PC-3 (cell line): ENCODE measurements at regions not wholly inside any gene's neighbourhood (a gene's known extent, or its start where the extent isn't known, plus 50 kb on each side); places are given as distances from the start of the nearest gene placed in this dataset.

Experiments
- ATAC-seq: fragments of 200-7000 bp; cut with Tn5 transposase; 2 replicates; pipeline ENCODE4 v1.9.1; 2020; ENCODE audit warnings: mild to moderate bottlenecking, moderate library complexity
- BruUV-seq: library from RNA; stranded (reverse); fragments of 400-500 nt; replicated peaks from 2 replicates; lab custom pipeline; 2021; lab: Mats Ljungman, UMichigan
- CTCF ChIA-PET: fragments of 300-600 bp; sonication (Branson Sonifier 250); formaldehyde crosslinking; loops from one replicate; lab custom pipeline; 2022; ENCODE audit warnings: antibody characterized with exemption; lab: Charles Lee
- POLR2A ChIA-PET: fragments of 300-600 bp; sonication (Branson Sonifier 250); formaldehyde crosslinking; loops from one replicate; lab custom pipeline; 2022; ENCODE audit warnings: antibody characterized with exemption; ENCODE audit not compliant: unreplicated experiment; lab: Charles Lee
- DNase-seq: peaks from one replicate; pipeline ENCODE4 v3.0.0-alpha.2; 2015
- H2AFZ ChIP-seq: fragments of 300-600 bp; sonication (generic); 2 replicates; pipeline ENCODE4 v1.6.0; 2016; ENCODE audit warnings: antibody characterized with exemption, low read length
- H3F3A ChIP-seq: fragments of 300-600 bp; sonication (generic); one replicate; pipeline ENCODE4 v1.6.0; 2017; ENCODE audit warnings: antibody characterized with exemption, low read length, control low read depth, mild to moderate bottlenecking; ENCODE audit not compliant: unreplicated experiment
- H3K27ac ChIP-seq: fragments of 300-600 bp; sonication (generic); 2 replicates; pipeline ENCODE4 v1.5.1; 2016; ENCODE audit warnings: mild to moderate bottlenecking, low read length
- H3K27me3 ChIP-seq: fragments of 300-600 bp; sonication (generic); 2 replicates; pipeline ENCODE4 v1.6.1; 2016; ENCODE audit warnings: low read length, mixed read lengths
- H3K36me3 ChIP-seq: fragments of 300-600 bp; sonication (generic); 2 replicates; pipeline ENCODE4 v1.6.1; 2016; ENCODE audit warnings: low read depth, mixed run types, low read length, mixed read lengths
- H3K4me1 ChIP-seq: fragments of 300-600 bp; sonication (generic); 2 replicates; pipeline ENCODE4 v1.5.1; 2016; ENCODE audit warnings: low read length; ENCODE audit not compliant: insufficient read depth
- H3K4me2 ChIP-seq: fragments of 300-600 bp; sonication (generic); 2 replicates; pipeline ENCODE4 v1.6.0; 2016; ENCODE audit warnings: low read length
- H3K4me3 ChIP-seq: fragments of 300-600 bp; sonication (generic); 2 replicates; pipeline ENCODE4 v1.5.1; 2016; ENCODE audit warnings: mild to moderate bottlenecking, low read length, mixed read lengths
- H3K79me2 ChIP-seq: fragments of 300-600 bp; sonication (generic); 2 replicates; pipeline ENCODE4 v1.6.1; 2017; ENCODE audit warnings: low read length, mixed read lengths
- H3K9ac ChIP-seq: fragments of 300-600 bp; sonication (generic); 2 replicates; pipeline ENCODE4 v1.6.0; 2016; ENCODE audit warnings: mild to moderate bottlenecking, low read length
- H3K9me2 ChIP-seq: fragments of 300-600 bp; sonication (generic); replicated peaks from 2 replicates; pipeline ENCODE4 v1.6.1; 2016; ENCODE audit warnings: mixed run types, low read length, mixed read lengths
- H3K9me3 ChIP-seq: fragments of 300-600 bp; sonication (generic); 2 replicates; pipeline ENCODE4 v1.6.1; 2016; ENCODE audit warnings: low read length, mixed read lengths
- H4K20me1 ChIP-seq: fragments of 300-600 bp; sonication (generic); 2 replicates; pipeline ENCODE4 v1.6.1; 2016; ENCODE audit warnings: low read length, mixed read lengths
- CTCF ChIP-seq: fragments of 300-600 bp; sonication (generic); conservative IDR thresholded peaks from 2 replicates; pipeline ENCODE4 v1.5.1; 2017; ENCODE audit warnings: antibody characterized with exemption, low read depth, mild to moderate bottlenecking, low read length
- EZH2 ChIP-seq: fragments of 300-600 bp; sonication (generic); IDR thresholded peaks from one replicate; pipeline ENCODE4 v1.6.1; 2017; ENCODE audit warnings: antibody characterized with exemption, mild to moderate bottlenecking, low read length; ENCODE audit not compliant: unreplicated experiment
- EZH2phosphoT487 ChIP-seq: fragments of 300-600 bp; sonication (generic); IDR thresholded peaks from 2 replicates; pipeline ENCODE4 v1.6.1; 2018; ENCODE audit warnings: mild to moderate bottlenecking, antibody characterized with exemption, low read length, borderline replicate concordance
- intact Hi-C: fragments of 100-400 bp; cut with micrococcal nuclease; formaldehyde crosslinking; loops from 2 replicates; pipeline ENCODE4 v1.9.0; 2023

GRCh38 chr3:71879089-71879488, 94.1 kb upstream of the PROK2 start:
- ATAC-seq (no peak), DNase-seq (no peak)
- Histone ChIP-seq H3F3A (no peaks in the 10 kb centered on the region), H3K27ac (no peak overlapping the region), H3K4me2 (no peak overlapping the region), H3K36me3 (no peaks in the 10 kb centered on the region), H3K9ac (no peak overlapping the region), H3K27me3 (peaks cover 58% of the 10 kb centered on the region), H4K20me1 (no peaks in the 10 kb centered on the region), H2AFZ (no peak overlapping the region), H3K4me3 (no peak overlapping the region), H3K79me2 (no peaks in the 10 kb centered on the region), H3K4me1 (no peaks in the 10 kb centered on the region), H3K9me3 (no peaks in the 10 kb centered on the region), H3K9me2 (no peaks in the 10 kb centered on the region)
- no peak for TF ChIP-seq EZH2phosphoT487
- TF ChIP-seq CTCF = peak; percentile 20; the same call in 1 of the 2 replicates
- ChIA-PET CTCF (no interaction called here), POLR2A (no interaction called here)
- intact Hi-C loops = no loop called here
- BruUV-seq = no TSS peak

- no TSS peak for BruUV-seq
- no peaks in the 10 kb centered on the region for H3K9me2 ChIP-seq
- TF ChIP-seq EZH2phosphoT487 = no peak
- TF ChIP-seq CTCF = no peak
- TF ChIP-seq EZH2 = no peak
- DNase-seq (no peak), ATAC-seq (no peak)
- H3K4me2 ChIP-seq = no peak overlapping the region
- H2AFZ ChIP-seq = no peak overlapping the region
- H3K4me1 ChIP-seq = no peaks in the 10 kb centered on the region
- intact Hi-C loops = no loop called here
- H4K20me1 ChIP-seq = no peaks in the 10 kb centered on the region
- no peak overlapping the region for H3K9ac ChIP-seq
- H3K27me3 ChIP-seq = peaks cover 42% of the 10 kb centered on the region
- no peaks in the 10 kb centered on the region for H3K79me2 ChIP-seq
- no peak overlapping the region for H3K4me3 ChIP-seq
- H3F3A ChIP-seq = no peaks in the 10 kb centered on the region
- H3K9me3 ChIP-seq = no peaks in the 10 kb centered on the region
- H3K27ac ChIP-seq = no peak overlapping the region
- POLR2A ChIA-PET = no interaction called here
- CTCF ChIA-PET = interaction anchor here (1.2 kb wide), 2 partner anchors 946 to 975 kb away, joined by 4 to 16 read pairs; no protein-coding TSS in a partner anchor
- no peaks in the 10 kb centered on the region for H3K36me3 ChIP-seq
Observed at GRCh38 chr3:71876135-71877105, 91.5 kb upstream of the PROK2 start.
